HG03442 (cell line): ENCODE measurements at regions not wholly inside any gene's neighbourhood (a gene's known extent, or its start where the extent isn't known, plus 50 kb on each side); places are given as distances from the start of the nearest gene placed in this dataset.

Experiments
- ATAC-seq: cut with Tn5 transposase; IDR thresholded peaks from one replicate; pipeline ENCODE4 v1.9.1; 2021; ENCODE audit warnings: mild to moderate bottlenecking, moderate library complexity; ENCODE audit not compliant: unreplicated experiment

GRCh38 chr15:89400116-89400781 lies 65.6 kb upstream of the POLG start:
- ATAC-seq, result peak; percentile 9

- peak; percentile 67 for ATAC-seq
Observed at GRCh38 chr15:89399238-89400115, 64.9 kb upstream of the POLG start.

GRCh38 chr15:89398896-89399237 lies 64.2 kb upstream of the POLG start:
- ATAC-seq, result no peak

- ATAC-seq, result no peak
Observed at GRCh38 chr15:89397653-89398023, 63.0 kb upstream of the POLG start.

GRCh38 chr15:89396723-89397652 lies 62.4 kb upstream of the POLG start:
- no peak for ATAC-seq

GRCh38 chr15:89395996-89396395 lies 61.4 kb upstream of the POLG start:
- ATAC-seq, result no peak

GRCh38 chr15:89395461-89395871 lies 60.8 kb upstream of the POLG start:
- ATAC-seq, result no peak

- no peak for ATAC-seq
Observed at GRCh38 chr15:89395031-89395430, 60.4 kb upstream of the POLG start.

GRCh38 chr15:89393056-89393455 lies 58.4 kb upstream of the POLG start:
- ATAC-seq, result no peak

GRCh38 chr15:89391685-89392257 lies 57.1 kb upstream of the POLG start:
- no peak for ATAC-seq

- no peak for ATAC-seq
Observed at GRCh38 chr15:89389841-89390603, 55.4 kb upstream of the POLG start.

- no peak for ATAC-seq
Observed at GRCh38 chr15:89387140-89387903, 52.7 kb upstream of the POLG start.

- no peak for ATAC-seq
Observed at GRCh38 chr15:89385596-89386331, 51.1 kb upstream of the POLG start.
